DND-41 (cell line): ENCODE measurements at regions not wholly inside any gene's neighbourhood (a gene's known extent, or its start where the extent isn't known, plus 50 kb on each side); places are given as distances from the start of the nearest gene placed in this dataset.

ENCODE experiments used
- ATAC-seq: fragments of 200-7000 bp; cut with Tn5 transposase; 3 replicates; pipeline ENCODE4 v1.9.1; 2021; ENCODE audit warnings: low read depth; ENCODE audit not compliant: insufficient read depth
- DNase-seq: peaks from one replicate; pipeline ENCODE4 v3.0.0-alpha.2; 2020
- H2AFZ ChIP-seq: 2 replicates; pipeline ENCODE4 v1.6.0; 2012; ENCODE audit warnings: low read depth, low read length
- H3K27ac ChIP-seq: 2 replicates; pipeline ENCODE4 v1.5.1; 2012; ENCODE audit warnings: low read length, inconsistent platforms
- H3K27me3 ChIP-seq: fragments of 200-600 bp; sonication (generic); 2 replicates; pipeline ENCODE4 v1.6.0; 2012; ENCODE audit warnings: low read length, mild to moderate bottlenecking, inconsistent platforms; ENCODE audit not compliant: insufficient read depth, poor library complexity
- H3K36me3 ChIP-seq: 2 replicates; pipeline ENCODE4 v1.5.1; 2012; ENCODE audit warnings: low read length, inconsistent platforms; ENCODE audit not compliant: insufficient read depth
- H3K4me1 ChIP-seq: 2 replicates; pipeline ENCODE4 v1.5.1; 2012; ENCODE audit warnings: mild to moderate bottlenecking, low read length; ENCODE audit not compliant: insufficient read depth
- H3K4me2 ChIP-seq: 2 replicates; pipeline ENCODE4 v1.6.0; 2012; ENCODE audit warnings: mild to moderate bottlenecking, moderate library complexity, low read length, inconsistent platforms; ENCODE audit not compliant: insufficient read depth
- H3K4me3 ChIP-seq, 2 experiments: fragments of 200-600 bp in 1 of 2; shearing (Covaris generic) in 1 of 2; 2 replicates each; pipeline ENCODE4 v1.5.1; 2012 to 2016; ENCODE audit warnings: inconsistent platforms in 2 of 2, low read length in 2 of 2, mild to moderate bottlenecking in 2 of 2, low read depth in 1 of 2, moderate library complexity in 1 of 2
- H3K79me2 ChIP-seq: 2 replicates; pipeline ENCODE4 v1.6.0; 2012; ENCODE audit warnings: low read length, inconsistent platforms; ENCODE audit not compliant: insufficient read depth
- H3K9ac ChIP-seq: 2 replicates; pipeline ENCODE4 v1.6.0; 2012; ENCODE audit warnings: low read depth, mild to moderate bottlenecking, inconsistent platforms, low read length, moderate library complexity
- H3K9me3 ChIP-seq: 2 replicates; pipeline ENCODE4 v1.5.1; 2012; ENCODE audit warnings: low read length, moderate library complexity, mild to moderate bottlenecking, inconsistent platforms; ENCODE audit not compliant: insufficient read depth, severe bottlenecking
- H4K20me1 ChIP-seq: 2 replicates; pipeline ENCODE4 v1.6.0; 2012; ENCODE audit warnings: low read length; ENCODE audit not compliant: insufficient read depth
- CTCF ChIP-seq: IDR thresholded peaks from 2 replicates; pipeline ENCODE4 v1.5.1; 2012; ENCODE audit warnings: borderline replicate concordance, low read length, moderate library complexity, mild to moderate bottlenecking; ENCODE audit not compliant: poor library complexity, severe bottlenecking; ENCODE audit errors: extremely low read depth
- EZH2 ChIP-seq: IDR thresholded peaks from 3 replicates; pipeline ENCODE4 v1.6.1; 2012; ENCODE audit warnings: borderline replicate concordance, low read depth, mild to moderate bottlenecking, moderate library complexity, low read length, inconsistent platforms; ENCODE audit not compliant: severe bottlenecking

- no peak overlapping the region for H3K27ac ChIP-seq
These were observed 89.1 kb downstream of the RPS6KA4 start for GRCh38 chr11:64447831-64448598.

GRCh38 chr11:64448599-64449380, 89.8 kb downstream of the RPS6KA4 start:
- H3K4me3 ChIP-seq: no peak overlapping the region
- TF ChIP-seq EZH2: no peak
- peak; percentile 84 for TF ChIP-seq CTCF
- peak overlapping the region; percentile 34 for H3K4me2 ChIP-seq
- H2AFZ ChIP-seq: peak overlapping the region; percentile 23; the same call in 1 of the 2 replicates
- H3K36me3 ChIP-seq: no peaks in the 10 kb centered on the region
- H3K27ac ChIP-seq: no peak overlapping the region
- H3K4me1 ChIP-seq: peaks cover 7% of the 10 kb centered on the region
- H3K9ac ChIP-seq: no peak overlapping the region
- no peaks in the 10 kb centered on the region for H3K27me3 ChIP-seq
- H3K9me3 ChIP-seq: no peaks in the 10 kb centered on the region
- 0 out of 2 replicates have a peak, but pooled peaks cover 3% of the 10 kb centered on the region for H4K20me1 ChIP-seq
- DNase-seq (peak; percentile 64), ATAC-seq (peak; percentile 84)
- H3K79me2 ChIP-seq: no peaks in the 10 kb centered on the region

More at GRCh38 chr11:64447831-64448598, 89.1 kb downstream of the RPS6KA4 start:
- H3K79me2 ChIP-seq: no peaks in the 10 kb centered on the region
- no peak for ATAC-seq
- H3K9me3 ChIP-seq: no peaks in the 10 kb centered on the region
- H4K20me1 ChIP-seq: 0 out of 2 replicates have a peak, but pooled peaks cover 3% of the 10 kb centered on the region
- H3K4me1 ChIP-seq: peaks cover 7% of the 10 kb centered on the region
- H2AFZ ChIP-seq: no peak overlapping the region
- no peak overlapping the region for H3K4me2 ChIP-seq
- no peaks in the 10 kb centered on the region for H3K27me3 ChIP-seq
- no peak for DNase-seq
- no peaks in the 10 kb centered on the region for H3K36me3 ChIP-seq
- no peak overlapping the region for H3K9ac ChIP-seq
- no peak overlapping the region for H3K4me3 ChIP-seq
- TF ChIP-seq EZH2: no peak
- TF ChIP-seq CTCF: no peak

GRCh38 chr11:64449381-64450167, 90.6 kb downstream of the RPS6KA4 start:
- H2AFZ ChIP-seq: no peak overlapping the region
- ATAC-seq (peak; percentile 94), DNase-seq (peak; percentile 71)
- no peak overlapping the region for H3K9ac ChIP-seq
- 0 out of 2 replicates have a peak, but pooled peaks cover 3% of the 10 kb centered on the region for H4K20me1 ChIP-seq
- H3K4me1 ChIP-seq: peaks cover 7% of the 10 kb centered on the region
- no peaks in the 10 kb centered on the region for H3K36me3 ChIP-seq
- H3K9me3 ChIP-seq: no peaks in the 10 kb centered on the region
- TF ChIP-seq EZH2: no peak
- peak; percentile 87 for TF ChIP-seq CTCF
- H3K4me2 ChIP-seq: 0 out of 2 replicates have a peak overlapping the region, but pooled peaks have one; percentile 34
- H3K27me3 ChIP-seq: no peaks in the 10 kb centered on the region
- H3K4me3 ChIP-seq: no peak overlapping the region
- no peak overlapping the region for H3K27ac ChIP-seq
- H3K79me2 ChIP-seq: no peaks in the 10 kb centered on the region
